Mesendoderm (in vitro differentiated cells): ENCODE measurements at regions not wholly inside any gene's neighbourhood (a gene's known extent, or its start where the extent isn't known, plus 50 kb on each side); places are given as distances from the start of the nearest gene placed in this dataset.

Experiments used
- DNase-seq: peaks from one replicate; pipeline ENCODE4 v3.0.0; 2013
- H2AK5ac ChIP-seq: 2 replicates; pipeline ENCODE4 v1.6.1; 2013; ENCODE audit warnings: low read length, inconsistent platforms
- H2BK120ac ChIP-seq: 2 replicates; pipeline ENCODE4 v1.6.1; 2013; ENCODE audit warnings: low read depth, mild to moderate bottlenecking, low read length, moderate library complexity, mixed read lengths
- H2BK15ac ChIP-seq: replicated peaks from 2 replicates; pipeline ENCODE4 v1.6.1; 2013; ENCODE audit warnings: low read depth, mild to moderate bottlenecking, moderate library complexity
- H2BK5ac ChIP-seq: 2 replicates; pipeline ENCODE4 v1.6.1; 2013; ENCODE audit warnings: low read length, inconsistent platforms
- H3K18ac ChIP-seq: 2 replicates; pipeline ENCODE4 v1.6.1; 2013; ENCODE audit warnings: mild to moderate bottlenecking, low read length, mixed read lengths
- H3K23ac ChIP-seq: one replicate; pipeline ENCODE4 v1.6.1; 2013; ENCODE audit warnings: low read length
- H3K27ac ChIP-seq: 2 replicates; pipeline ENCODE4 v1.5.1; 2013; ENCODE audit warnings: low read depth, mild to moderate bottlenecking, inconsistent platforms, low read length, moderate library complexity
- H3K27me3 ChIP-seq: 2 replicates; pipeline ENCODE4 v1.6.1; 2013; ENCODE audit warnings: low read length, control low read depth, mild to moderate bottlenecking, inconsistent platforms; ENCODE audit not compliant: insufficient read depth, poor library complexity
- H3K36me3 ChIP-seq: 2 replicates; pipeline ENCODE4 v1.6.1; 2013; ENCODE audit warnings: low read length, inconsistent platforms; ENCODE audit not compliant: control insufficient read depth, insufficient read depth
- H3K4ac ChIP-seq: one replicate; pipeline ENCODE4 v1.6.1; 2013; ENCODE audit warnings: low read depth, mild to moderate bottlenecking, low read length, moderate library complexity
- H3K4me1 ChIP-seq: 2 replicates; pipeline ENCODE4 v1.6.1; 2013; ENCODE audit warnings: low read depth, low read length, inconsistent platforms; ENCODE audit not compliant: control insufficient read depth
- H3K4me2 ChIP-seq: 2 replicates; pipeline ENCODE4 v1.6.1; 2013; ENCODE audit warnings: low read length
- H3K4me3 ChIP-seq: 2 replicates; pipeline ENCODE4 v1.5.1; 2013; ENCODE audit warnings: mild to moderate bottlenecking, low read length
- H3K56ac ChIP-seq: one replicate; pipeline ENCODE4 v1.6.1; 2013; ENCODE audit warnings: low read length
- H3K79me1 ChIP-seq: 2 replicates; pipeline ENCODE4 v1.6.1; 2013; ENCODE audit warnings: low read length, inconsistent platforms
- H3K79me2 ChIP-seq: 2 replicates; pipeline ENCODE4 v1.6.1; 2013; ENCODE audit warnings: mild to moderate bottlenecking, low read length; ENCODE audit not compliant: control insufficient read depth, insufficient read depth
- H3K9ac ChIP-seq: 2 replicates; pipeline ENCODE4 v1.6.1; 2013; ENCODE audit warnings: low read length, inconsistent platforms
- H4K5ac ChIP-seq: one replicate; pipeline ENCODE4 v1.6.1; 2013; ENCODE audit warnings: low read length
- H4K8ac ChIP-seq: one replicate; pipeline ENCODE4 v1.6.1; 2013; ENCODE audit warnings: low read depth, mild to moderate bottlenecking, control low read depth, low read length, moderate library complexity
- WGBS: extraction: QIAGEN DNeasy Blood & Tissue Kit; methylation state at CpG from one replicate; pipeline ENCODE4 v1.1.7; 2013; ENCODE audit warnings: low lambda C conversion rate, missing lambda C conversion rate; ENCODE audit not compliant: insufficient coverage; ENCODE audit errors: extremely low coverage; 5-methylcytosine and 5-hydroxymethylcytosine counted together

- no peak overlapping the region for H3K23ac ChIP-seq
- no peak overlapping the region for H3K9ac ChIP-seq
- no peak overlapping the region for H3K4ac ChIP-seq
- H3K79me1 ChIP-seq, result no peaks in the 10 kb centered on the region
- H3K18ac ChIP-seq, result no peak overlapping the region
- H3K27me3 ChIP-seq, result no peaks in the 10 kb centered on the region
- H3K36me3 ChIP-seq, result no peaks in the 10 kb centered on the region
- H3K4me1 ChIP-seq, result no peaks in the 10 kb centered on the region
- H2BK15ac ChIP-seq, result no peak overlapping the region
- no peak overlapping the region for H3K27ac ChIP-seq
- H3K4me3 ChIP-seq, result no peak overlapping the region
- no peak overlapping the region for H4K5ac ChIP-seq
- H3K79me2 ChIP-seq, result no peaks in the 10 kb centered on the region
- WGBS, result no CpG with 5 or more reads among the region's 5 CpGs
- H3K4me2 ChIP-seq, result no peak overlapping the region
- no peak overlapping the region for H2AK5ac ChIP-seq
- H4K8ac ChIP-seq, result no peak overlapping the region
- no peak overlapping the region for H3K56ac ChIP-seq
- H2BK120ac ChIP-seq, result no peak overlapping the region
- DNase-seq, result peak; percentile 49
- H2BK5ac ChIP-seq, result no peak overlapping the region
Observed at GRCh38 chr7:21276471-21277035, 151.3 kb upstream of the SP4 start.

- DNase-seq, result no peak
- Histone ChIP-seq H3K4me2 (no peak overlapping the region), H3K56ac (no peak overlapping the region), H3K27me3 (no peaks in the 10 kb centered on the region), H3K23ac (no peak overlapping the region), H2BK5ac (no peak overlapping the region), H3K18ac (no peak overlapping the region), H3K36me3 (no peaks in the 10 kb centered on the region), H3K4me3 (no peak overlapping the region), H2AK5ac (no peak overlapping the region), H3K4ac (no peak overlapping the region), H3K79me1 (no peaks in the 10 kb centered on the region), H3K27ac (no peak overlapping the region), H4K8ac (no peak overlapping the region), H2BK120ac (no peak overlapping the region), H3K4me1 (no peaks in the 10 kb centered on the region), H4K5ac (no peak overlapping the region), H3K79me2 (no peaks in the 10 kb centered on the region), H2BK15ac (no peak overlapping the region), H3K9ac (no peak overlapping the region)
- WGBS, result 100% methylated on average over 2 of the region's 3 CpGs
Observed at GRCh38 chr7:21278944-21279343, 148.9 kb upstream of the SP4 start.

- Histone ChIP-seq H3K36me3 (no peaks in the 10 kb centered on the region), H3K9ac (no peak overlapping the region), H3K79me2 (no peaks in the 10 kb centered on the region), H4K5ac (no peak overlapping the region), H3K79me1 (no peaks in the 10 kb centered on the region), H3K4ac (no peak overlapping the region), H4K8ac (no peak overlapping the region), H2BK15ac (no peak overlapping the region), H3K23ac (no peak overlapping the region), H3K4me3 (no peak overlapping the region), H3K27ac (no peak overlapping the region), H3K4me2 (no peak overlapping the region), H2BK120ac (no peak overlapping the region), H2AK5ac (no peak overlapping the region), H3K56ac (no peak overlapping the region), H2BK5ac (no peak overlapping the region), H3K18ac (no peak overlapping the region), H3K4me1 (no peaks in the 10 kb centered on the region), H3K27me3 (no peaks in the 10 kb centered on the region)
- DNase-seq, result no peak
Observed at GRCh38 chr7:21281193-21281592, 146.7 kb upstream of the SP4 start.

DNA sequence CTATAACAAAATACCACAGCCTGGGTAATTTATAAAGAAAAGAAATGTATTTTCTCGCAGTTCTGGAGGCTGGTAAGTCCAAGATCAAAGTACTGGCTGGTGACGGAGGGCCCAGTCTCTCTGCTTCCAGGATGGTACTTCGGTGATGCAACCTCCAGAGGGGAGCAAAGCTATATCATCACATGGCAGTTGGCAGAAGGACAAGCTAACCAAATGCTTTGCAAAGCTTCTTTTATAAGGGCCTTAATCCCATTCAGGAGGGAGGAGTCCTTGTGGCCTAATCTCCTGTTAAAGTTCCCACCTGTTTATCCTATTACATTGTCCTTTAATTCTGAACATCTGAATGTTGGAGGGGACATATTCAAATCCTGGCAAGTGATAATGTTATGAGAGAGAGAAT, 134.1 kb upstream of the SP4 start:
- Histone ChIP-seq H2BK15ac (no peak overlapping the region), H3K18ac (no peak overlapping the region), H2BK120ac (no peak overlapping the region), H3K56ac (no peak overlapping the region), H3K4me2 (no peak overlapping the region), H3K23ac (no peak overlapping the region), H3K27ac (no peak overlapping the region), H3K4ac (no peak overlapping the region), H3K79me2 (no peaks in the 10 kb centered on the region), H3K4me3 (no peak overlapping the region), H4K8ac (no peak overlapping the region), H2BK5ac (no peak overlapping the region), H3K9ac (no peak overlapping the region), H3K79me1 (no peaks in the 10 kb centered on the region), H3K36me3 (no peaks in the 10 kb centered on the region), H2AK5ac (no peak overlapping the region), H3K4me1 (no peaks in the 10 kb centered on the region), H3K27me3 (no peaks in the 10 kb centered on the region), H4K5ac (no peak overlapping the region)
- DNase-seq, result peak; percentile 29
- no CpG with 5 or more reads among the region's 3 CpGs for WGBS

DNA sequence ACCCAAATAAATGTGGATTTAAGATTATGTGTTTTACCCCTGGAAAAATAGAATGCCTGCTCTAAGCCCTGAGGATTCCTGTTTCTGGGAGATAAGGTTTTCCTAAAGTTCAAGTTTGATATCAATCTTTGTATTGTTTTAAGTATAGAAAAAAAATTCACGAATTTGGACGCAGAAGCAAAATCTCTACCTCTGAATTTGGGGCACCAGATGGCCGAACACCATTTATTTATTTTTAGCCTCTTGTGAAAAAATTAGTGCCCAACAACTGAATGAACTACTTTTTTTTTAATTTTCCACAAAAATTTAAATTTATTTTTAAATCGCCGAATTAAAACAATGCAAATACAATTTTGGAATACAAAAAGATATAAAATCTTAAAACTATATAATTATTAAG, 128.1 kb upstream of the SP4 start:
- DNase-seq, result no peak
- H2AK5ac ChIP-seq, result no peak overlapping the region
- no peaks in the 10 kb centered on the region for H3K79me2 ChIP-seq
- no peak overlapping the region for H2BK120ac ChIP-seq
- no peak overlapping the region for H3K18ac ChIP-seq
- H3K4ac ChIP-seq, result no peak overlapping the region
- no peak overlapping the region for H4K8ac ChIP-seq
- H3K56ac ChIP-seq, result no peak overlapping the region
- no peaks in the 10 kb centered on the region for H3K79me1 ChIP-seq
- WGBS, result 100% methylated on average over 2 of the region's 5 CpGs
- no peak overlapping the region for H2BK15ac ChIP-seq
- H4K5ac ChIP-seq, result no peak overlapping the region
- H3K36me3 ChIP-seq, result no peaks in the 10 kb centered on the region
- H3K27ac ChIP-seq, result no peak overlapping the region
- H3K4me3 ChIP-seq, result no peak overlapping the region
- H3K9ac ChIP-seq, result no peak overlapping the region
- H3K23ac ChIP-seq, result no peak overlapping the region
- H3K4me2 ChIP-seq, result no peak overlapping the region
- no peak overlapping the region for H2BK5ac ChIP-seq
- no peaks in the 10 kb centered on the region for H3K4me1 ChIP-seq
- no peaks in the 10 kb centered on the region for H3K27me3 ChIP-seq

DNA sequence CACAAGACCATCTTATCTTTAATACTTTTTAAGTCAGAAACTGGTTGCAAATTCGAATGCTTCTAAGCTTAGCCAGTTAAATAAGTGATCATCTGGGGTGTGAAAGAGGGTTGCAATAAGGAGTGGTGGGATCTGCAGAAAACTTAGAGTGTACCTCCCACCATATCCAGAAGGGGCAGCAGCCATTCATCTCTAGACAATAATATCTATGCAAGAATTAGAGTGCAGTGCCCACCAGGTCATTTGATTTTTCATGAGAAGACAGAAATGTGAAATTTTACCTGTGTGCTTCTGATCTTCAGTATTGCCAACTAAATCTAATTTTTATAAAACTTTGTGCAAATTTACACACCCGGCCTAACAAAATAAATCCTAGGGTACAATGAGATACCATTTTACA, 127.2 kb upstream of the SP4 start:
- no peak overlapping the region for H2AK5ac ChIP-seq
- H3K27ac ChIP-seq, result no peak overlapping the region
- WGBS, result no CpG with 5 or more reads among the region's 2 CpGs
- no peak overlapping the region for H4K5ac ChIP-seq
- H2BK120ac ChIP-seq, result no peak overlapping the region
- no peak overlapping the region for H3K23ac ChIP-seq
- no peak overlapping the region for H3K18ac ChIP-seq
- peak; percentile 22 for DNase-seq
- H3K4ac ChIP-seq, result no peak overlapping the region
- H3K9ac ChIP-seq, result no peak overlapping the region
- no peaks in the 10 kb centered on the region for H3K36me3 ChIP-seq
- H3K4me1 ChIP-seq, result no peaks in the 10 kb centered on the region
- no peak overlapping the region for H3K4me3 ChIP-seq
- no peaks in the 10 kb centered on the region for H3K79me1 ChIP-seq
- no peak overlapping the region for H2BK15ac ChIP-seq
- H2BK5ac ChIP-seq, result no peak overlapping the region
- no peak overlapping the region for H3K56ac ChIP-seq
- H3K27me3 ChIP-seq, result no peaks in the 10 kb centered on the region
- H3K79me2 ChIP-seq, result no peaks in the 10 kb centered on the region
- no peak overlapping the region for H3K4me2 ChIP-seq
- H4K8ac ChIP-seq, result no peak overlapping the region
